Activated T-helper 1 cell treated with Interleukin-2 at 50 U/mL for 16 hours (primary cell): ENCODE measurements at regions not wholly inside any gene's neighbourhood (a gene's known extent, or its start where the extent isn't known, plus 50 kb on each side); places are given as distances from the start of the nearest gene placed in this dataset.

Experiments
- DNase-seq: peaks from one replicate; pipeline ENCODE4 v3.0.0-alpha.2; 2020; ENCODE audit warnings: low read depth

GRCh38 chr1:56442290-56442877 lies 137.0 kb downstream of the PLPP3 start:
- DNase-seq = no peak

- no peak for DNase-seq
Measured at GRCh38 chr1:56441601-56442000, 137.8 kb downstream of the PLPP3 start.

- no peak for DNase-seq
Measured at GRCh38 chr1:56439610-56440264, 139.6 kb downstream of the PLPP3 start.

- DNase-seq = no peak
Measured at GRCh38 chr1:56438901-56439551, 140.3 kb downstream of the PLPP3 start.

GRCh38 chr1:56437959-56438358 lies 141.4 kb downstream of the PLPP3 start:
- no peak for DNase-seq

GRCh38 chr1:56436912-56437417 lies 142.4 kb downstream of the PLPP3 start:
- no peak for DNase-seq

- no peak for DNase-seq
Measured at GRCh38 chr1:56436296-56436695, 143.1 kb downstream of the PLPP3 start.

- DNase-seq = no peak
Measured at GRCh38 chr1:56435434-56436262, 143.7 kb downstream of the PLPP3 start.

- DNase-seq = no peak
Measured at GRCh38 chr1:56434740-56435139, 144.6 kb downstream of the PLPP3 start.

GRCh38 chr1:56434025-56434424 lies 145.3 kb downstream of the PLPP3 start:
- DNase-seq = no peak

- no peak for DNase-seq
Measured at GRCh38 chr1:56433056-56433577, 146.2 kb downstream of the PLPP3 start.

GRCh38 chr1:56432166-56432971 lies 147.0 kb downstream of the PLPP3 start:
- no peak for DNase-seq

GRCh38 chr1:56430141-56430839 lies 149.1 kb downstream of the PLPP3 start:
- no peak for DNase-seq

GRCh38 chr1:56429288-56429687 lies 150.1 kb downstream of the PLPP3 start:
- no peak for DNase-seq

- no peak for DNase-seq
Measured at GRCh38 chr1:56426587-56427381, 152.6 kb downstream of the PLPP3 start.

- no peak for DNase-seq
Measured at GRCh38 chr1:56425494-56426037, 153.8 kb downstream of the PLPP3 start.

- no peak for DNase-seq
Measured at GRCh38 chr1:56424744-56425493, 154.4 kb downstream of the PLPP3 start.

GRCh38 chr1:56423716-56424115 lies 155.6 kb downstream of the PLPP3 start:
- DNase-seq = no peak

GRCh38 chr1:56418151-56418631 lies 161.2 kb downstream of the PLPP3 start:
- no peak for DNase-seq
